Vagina (tissue), 2 donors: ENCODE measurements at regions not wholly inside any gene's neighbourhood (a gene's known extent, or its start where the extent isn't known, plus 50 kb on each side); places are given as distances from the start of the nearest gene placed in this dataset.

Experiments
- DNase-seq, 2 donors: peaks; one replicate each; pipeline ENCODE4 v3.0.0-alpha.2; 2017; ENCODE audit errors: extremely low spot score in 2 of 2
- H3K27ac ChIP-seq: fragments of 200-600 bp; sonication (generic); one replicate; pipeline ENCODE4 v1.5.1; 2019
- H3K27me3 ChIP-seq: fragments of 200-600 bp; sonication (generic); one replicate; pipeline ENCODE4 v1.5.1; 2019
- H3K36me3 ChIP-seq, 2 donors: fragments of 200-600 bp; sonication (generic); one replicate each; pipeline ENCODE4 v1.5.1; 2017 to 2019
- H3K4me1 ChIP-seq: fragments of 200-600 bp; sonication (generic); one replicate; pipeline ENCODE4 v1.5.1; 2019
- H3K4me3 ChIP-seq, 2 donors: fragments of 200-600 bp; sonication (generic); 1 replicate in 1 of 2; 2 replicates in 1 of 2; pipeline ENCODE4 v1.5.1; 2016 to 2019
- H3K9me3 ChIP-seq: fragments of 200-600 bp; sonication (generic); one replicate; pipeline ENCODE4 v1.5.1; 2019
- POLR2A ChIP-seq, 2 donors: fragments of 450-650 bp; IDR thresholded peaks; one replicate each; pipeline ENCODE4 v1.6.1; 2017; ENCODE audit warnings: antibody characterized with exemption in 2 of 2, mild to moderate bottlenecking in 2 of 2, moderate library complexity in 2 of 2
- POLR2AphosphoS5 ChIP-seq, 2 donors: sonication (generic); formaldehyde crosslinking; IDR thresholded peaks; one replicate each; pipeline ENCODE4 v1.9.0; 2017; ENCODE audit warnings: antibody characterized with exemption in 2 of 2, mild to moderate bottlenecking in 2 of 2, low read depth in 1 of 2; ENCODE audit not compliant: insufficient read depth in 1 of 2
- intact Hi-C: fragments of 100-400 bp; cut with DNase I; formaldehyde crosslinking; loops from one replicate; pipeline ENCODE4 v1.15.1; 2023
- TF ChIP-seq, protein P1 (sequence below), 3 experiments: fragments of 450-650 bp in 2 of 3; fragments of 200-600 bp in 1 of 3; sonication (generic) in 1 of 3; IDR thresholded peaks; one replicate each; pipeline ENCODE4 v1.5.1; 2017 to 2019; ENCODE audit warnings: antibody characterized with exemption in 3 of 3, mild to moderate bottlenecking in 2 of 3, moderate library complexity in 2 of 3

DNA sequence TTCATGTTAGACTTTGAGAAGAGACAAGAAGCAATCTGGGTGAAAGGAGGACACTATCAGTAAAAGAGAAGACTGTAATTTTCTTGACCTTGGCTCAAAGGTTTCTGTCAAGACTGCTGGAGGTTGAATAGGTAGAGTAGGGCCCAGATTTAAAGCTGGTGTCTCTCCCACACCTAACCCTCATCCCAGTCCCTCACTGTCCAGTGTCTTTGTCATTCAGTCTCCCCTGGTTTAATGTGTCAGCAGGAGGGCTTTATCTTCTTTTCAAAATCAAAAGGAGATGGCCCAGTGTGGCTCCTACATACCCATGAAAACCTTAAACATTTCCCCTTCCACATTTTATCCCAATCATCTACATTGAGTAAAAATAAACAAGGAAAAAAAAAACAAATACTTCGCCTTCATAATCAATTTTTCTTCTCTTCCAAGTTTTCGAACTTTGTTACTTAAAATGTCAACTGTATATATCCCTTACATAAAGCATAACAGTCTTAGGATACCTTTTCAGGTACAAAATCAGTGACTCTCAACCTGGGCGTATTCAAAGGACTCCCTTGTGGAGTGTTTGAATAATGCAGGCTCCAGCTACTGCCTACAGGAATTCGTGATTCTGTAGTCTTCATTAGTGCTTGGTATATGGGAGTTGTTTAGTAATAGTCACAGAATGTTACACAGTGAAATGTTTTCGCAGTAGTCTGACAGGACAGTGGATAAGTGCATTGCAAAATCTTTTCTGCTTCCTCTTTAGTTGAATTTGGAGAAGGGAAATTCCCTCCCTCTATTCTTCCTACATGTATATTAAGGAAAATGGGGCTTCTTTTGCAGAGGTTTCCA is 87.2 kb downstream of the FAT3 start:
- H3K9me3 ChIP-seq, result no peaks in the 10 kb centered on the region
- intact Hi-C loops, result no loop called here
- H3K27ac ChIP-seq, result no peak overlapping the region
- no peaks in the 10 kb centered on the region for H3K36me3 ChIP-seq
- DNase-seq, result no peak
- no peak overlapping the region for H3K4me3 ChIP-seq
- H3K4me1 ChIP-seq, result peaks cover 8% of the 10 kb centered on the region
- no peak for TF ChIP-seq POLR2A (IDR thresholded peaks at IDR 0.05)
- TF ChIP-seq, protein P1, sequence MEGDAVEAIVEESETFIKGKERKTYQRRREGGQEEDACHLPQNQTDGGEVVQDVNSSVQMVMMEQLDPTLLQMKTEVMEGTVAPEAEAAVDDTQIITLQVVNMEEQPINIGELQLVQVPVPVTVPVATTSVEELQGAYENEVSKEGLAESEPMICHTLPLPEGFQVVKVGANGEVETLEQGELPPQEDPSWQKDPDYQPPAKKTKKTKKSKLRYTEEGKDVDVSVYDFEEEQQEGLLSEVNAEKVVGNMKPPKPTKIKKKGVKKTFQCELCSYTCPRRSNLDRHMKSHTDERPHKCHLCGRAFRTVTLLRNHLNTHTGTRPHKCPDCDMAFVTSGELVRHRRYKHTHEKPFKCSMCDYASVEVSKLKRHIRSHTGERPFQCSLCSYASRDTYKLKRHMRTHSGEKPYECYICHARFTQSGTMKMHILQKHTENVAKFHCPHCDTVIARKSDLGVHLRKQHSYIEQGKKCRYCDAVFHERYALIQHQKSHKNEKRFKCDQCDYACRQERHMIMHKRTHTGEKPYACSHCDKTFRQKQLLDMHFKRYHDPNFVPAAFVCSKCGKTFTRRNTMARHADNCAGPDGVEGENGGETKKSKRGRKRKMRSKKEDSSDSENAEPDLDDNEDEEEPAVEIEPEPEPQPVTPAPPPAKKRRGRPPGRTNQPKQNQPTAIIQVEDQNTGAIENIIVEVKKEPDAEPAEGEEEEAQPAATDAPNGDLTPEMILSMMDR (IDR thresholded peaks at IDR 0.05), result no peak
- no peak for TF ChIP-seq POLR2AphosphoS5 (IDR thresholded peaks at IDR 0.05; ENCODE audit: insufficient read depth in 1 of 2, low read depth in 1 of 2)
- no peaks in the 10 kb centered on the region for H3K27me3 ChIP-seq

DNA sequence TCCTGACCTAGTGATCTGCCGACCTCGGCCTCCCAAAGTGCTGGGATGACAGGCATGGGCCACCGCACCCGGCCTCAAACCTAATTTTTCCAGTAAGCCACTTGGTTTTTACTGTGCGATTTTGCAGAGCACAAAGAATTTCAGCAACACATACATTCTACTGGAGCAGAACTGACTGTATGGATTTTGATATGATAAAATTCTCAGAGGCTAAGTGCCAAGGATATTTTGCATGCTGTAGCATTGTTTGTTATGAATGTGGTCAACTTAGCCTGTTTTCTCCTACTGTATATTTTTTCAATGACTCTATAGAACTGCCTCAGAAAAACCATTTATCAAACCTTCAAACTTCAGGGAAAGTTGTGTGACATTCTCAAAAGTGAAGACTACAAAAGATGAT is 89.2 kb downstream of the FAT3 start:
- H3K27me3 ChIP-seq, result no peaks in the 10 kb centered on the region
- no peak for DNase-seq

DNA sequence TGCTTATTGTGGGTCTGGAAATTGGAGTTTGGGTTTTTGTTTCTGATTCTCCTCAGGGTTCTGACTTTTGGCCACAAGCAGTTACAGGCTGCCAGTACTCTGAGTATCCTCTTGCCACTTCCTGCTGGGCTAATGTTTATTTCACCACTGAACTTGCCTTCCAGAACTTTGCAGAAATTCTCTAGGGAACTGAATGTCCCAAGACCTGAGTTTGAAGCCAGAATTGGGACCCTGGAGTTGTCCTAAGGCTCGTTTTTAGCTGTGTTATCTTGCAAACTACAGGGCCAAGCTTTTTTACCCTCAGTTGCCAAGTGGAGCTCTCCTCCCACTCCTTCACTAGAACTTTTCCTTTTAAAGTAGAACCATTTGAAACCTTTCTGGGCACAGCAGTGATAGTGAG is 89.9 kb downstream of the FAT3 start:
- Histone ChIP-seq H3K36me3 (no peaks in the 10 kb centered on the region), H3K27ac (no peak overlapping the region), H3K4me3 (no peak overlapping the region), H3K4me1 (no peaks in the 10 kb centered on the region), H3K27me3 (no peaks in the 10 kb centered on the region), H3K9me3 (no peaks in the 10 kb centered on the region)
- DNase-seq, result no peak
- TF ChIP-seq, protein P1 (IDR thresholded peaks at IDR 0.05), result no peak
- TF ChIP-seq POLR2A (IDR thresholded peaks at IDR 0.05), result no peak
- no peak for TF ChIP-seq POLR2AphosphoS5 (IDR thresholded peaks at IDR 0.05; ENCODE audit: insufficient read depth in 1 of 2, low read depth in 1 of 2)
- intact Hi-C loops, result no loop called here

More for the DNA sequence above, 89.2 kb downstream of the FAT3 start:
- no peaks in the 10 kb centered on the region for H3K4me1 ChIP-seq
- no peaks in the 10 kb centered on the region for H3K36me3 ChIP-seq
- no peaks in the 10 kb centered on the region for H3K9me3 ChIP-seq
- TF ChIP-seq POLR2A (IDR thresholded peaks at IDR 0.05) (no peak), POLR2AphosphoS5 (IDR thresholded peaks at IDR 0.05; ENCODE audit: insufficient read depth in 1 of 2, low read depth in 1 of 2) (no peak)
- TF ChIP-seq, protein P1 (IDR thresholded peaks at IDR 0.05), result no peak
- H3K27ac ChIP-seq, result no peak overlapping the region
- H3K4me3 ChIP-seq, result no peak overlapping the region
- intact Hi-C loops, result no loop called here

DNA sequence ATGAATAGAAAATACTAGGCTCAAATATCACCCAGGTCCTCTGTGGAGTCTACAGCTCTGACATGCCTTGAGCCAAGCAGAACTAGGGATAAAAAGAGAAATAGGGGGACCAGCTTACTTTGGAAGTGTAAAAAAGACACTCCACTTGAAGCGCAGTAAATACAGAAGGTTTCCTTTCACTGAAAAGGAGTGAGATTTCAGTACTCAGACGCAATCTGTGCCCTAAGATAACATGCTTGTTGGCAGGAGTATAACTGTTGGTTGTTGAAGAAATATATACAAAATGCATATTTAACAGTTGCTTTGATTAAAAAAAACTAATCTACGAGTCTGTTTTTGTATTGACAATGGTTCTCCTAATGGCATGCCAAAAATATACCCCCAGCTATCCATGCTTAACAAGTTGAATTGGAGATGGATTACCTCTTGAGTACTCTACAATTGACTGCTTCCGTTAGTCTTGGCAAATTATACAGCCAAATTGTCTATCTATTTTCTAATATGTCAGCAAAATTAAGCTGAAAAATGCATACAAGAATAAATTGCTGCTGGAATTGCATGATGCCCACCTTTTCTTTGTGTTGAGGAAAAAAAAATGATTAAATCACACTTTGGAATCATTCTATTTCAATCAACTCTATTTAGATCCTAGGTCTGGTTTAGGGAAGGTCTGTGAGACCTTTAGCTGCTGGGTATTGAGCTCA is 91.6 kb downstream of the FAT3 start:
- Histone ChIP-seq H3K9me3 (no peaks in the 10 kb centered on the region), H3K27me3 (no peaks in the 10 kb centered on the region), H3K4me1 (no peaks in the 10 kb centered on the region), H3K4me3 (no peak overlapping the region), H3K27ac (no peak overlapping the region), H3K36me3 (no peaks in the 10 kb centered on the region)
- no peak for DNase-seq
- TF ChIP-seq POLR2AphosphoS5 (IDR thresholded peaks at IDR 0.05; ENCODE audit: insufficient read depth in 1 of 2, low read depth in 1 of 2), result no peak
- TF ChIP-seq POLR2A (IDR thresholded peaks at IDR 0.05), result no peak
- TF ChIP-seq, protein P1 (IDR thresholded peaks at IDR 0.05), result no peak
- intact Hi-C loops, result no loop called here

DNA sequence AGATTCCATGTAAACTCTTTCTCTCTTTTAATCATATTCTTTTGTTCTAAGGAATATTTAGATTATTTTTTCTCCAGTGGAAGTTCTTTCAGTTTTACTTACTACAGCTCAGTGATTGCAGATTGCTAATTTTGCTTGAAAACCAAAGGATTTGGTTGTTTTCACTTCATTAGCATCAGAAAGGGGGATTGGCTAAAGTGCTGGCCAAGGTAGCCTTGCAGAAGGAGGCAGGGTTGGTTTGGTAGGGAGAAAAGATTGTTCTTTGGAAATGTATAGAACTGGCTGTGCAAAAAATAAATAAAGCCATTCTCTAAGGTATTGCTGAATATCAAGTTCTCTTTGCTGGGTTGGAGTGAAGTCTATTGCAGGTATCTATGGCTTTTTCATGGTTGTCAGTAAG is 92.6 kb downstream of the FAT3 start:
- no peaks in the 10 kb centered on the region for H3K4me1 ChIP-seq
- H3K4me3 ChIP-seq, result no peak overlapping the region
- H3K27ac ChIP-seq, result no peak overlapping the region
- no peaks in the 10 kb centered on the region for H3K36me3 ChIP-seq
- DNase-seq, result no peak
- TF ChIP-seq POLR2A (IDR thresholded peaks at IDR 0.05), result no peak
- TF ChIP-seq POLR2AphosphoS5 (IDR thresholded peaks at IDR 0.05; ENCODE audit: insufficient read depth in 1 of 2, low read depth in 1 of 2), result no peak
- TF ChIP-seq, protein P1 (IDR thresholded peaks at IDR 0.05), result no peak
- no peaks in the 10 kb centered on the region for H3K27me3 ChIP-seq
- no peaks in the 10 kb centered on the region for H3K9me3 ChIP-seq
- intact Hi-C loops, result no loop called here
